ENCODE measurements at regions not wholly inside any gene's neighbourhood (a gene's known extent, or its start where the extent isn't known, plus 50 kb on each side); places are given as distances from the start of the nearest gene placed in this dataset.

GRCh38 chr20:41853806-41854205 lies 235.6 kb upstream of the CHD6 start:
- POLR2A ChIA-PET, result interaction anchor here (0.6 kb wide), 1 partner anchor 1970 kb away, joined by 3 read pairs; no protein-coding TSS in a partner anchor
- H3K9me3 Mint-ChIP-seq, result no peaks in the 10 kb centered on the region
- no peaks in the 10 kb centered on the region for H3K4me1 Mint-ChIP-seq
- no peak for DNase-seq
- H3K36me3 Mint-ChIP-seq (ENCODE audit: low read depth), result no peaks in the 10 kb centered on the region
- CTCF ChIA-PET, result no interaction called here
- no peak overlapping the region for H3K27ac Mint-ChIP-seq
- no peaks in the 10 kb centered on the region for H3K27me3 Mint-ChIP-seq
- H3K4me3 Mint-ChIP-seq, result no peak overlapping the region

DNA sequence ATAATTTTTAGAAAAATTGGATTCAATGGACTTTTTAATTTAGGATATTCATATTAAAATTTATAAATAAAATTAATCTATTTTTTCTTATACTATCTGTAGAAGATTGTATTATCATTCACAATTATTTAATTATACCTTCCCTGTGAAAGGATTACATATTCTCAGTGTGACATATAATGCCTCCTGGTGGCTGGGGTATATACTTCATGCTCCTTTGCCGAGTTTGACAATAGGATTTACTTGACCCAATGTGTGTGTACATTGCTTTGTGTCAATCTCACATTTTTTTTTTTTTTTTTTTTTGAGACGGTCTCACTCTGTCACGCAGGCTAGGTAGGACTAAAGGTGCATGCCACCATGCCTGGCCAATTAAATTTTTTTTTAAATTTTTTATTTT lies 230.0 kb upstream of the CHD6 start:
- no peaks in the 10 kb centered on the region for H3K4me1 Mint-ChIP-seq
- no peak overlapping the region for H3K4me3 Mint-ChIP-seq
- H3K36me3 Mint-ChIP-seq (ENCODE audit: low read depth), result no peaks in the 10 kb centered on the region
- ChIA-PET CTCF (interaction anchor here (0.6 kb wide), 1 partner anchor 416 kb away, joined by 7 read pairs; no protein-coding TSS in a partner anchor), POLR2A (no interaction called here)
- H3K27me3 Mint-ChIP-seq, result no peaks in the 10 kb centered on the region
- no peaks in the 10 kb centered on the region for H3K9me3 Mint-ChIP-seq
- no peak overlapping the region for H3K27ac Mint-ChIP-seq
- no peak for DNase-seq

GRCh38 chr20:41837669-41838224 lies 219.6 kb upstream of the CHD6 start:
- no peak overlapping the region for H3K4me3 Mint-ChIP-seq
- no peak overlapping the region for H3K27ac Mint-ChIP-seq
- no peaks in the 10 kb centered on the region for H3K27me3 Mint-ChIP-seq
- no peak for DNase-seq
- no peaks in the 10 kb centered on the region for H3K36me3 Mint-ChIP-seq (ENCODE audit: low read depth)
- H3K4me1 Mint-ChIP-seq, result no peaks in the 10 kb centered on the region
- ChIA-PET CTCF (no interaction called here), POLR2A (no interaction called here)
- H3K9me3 Mint-ChIP-seq, result no peaks in the 10 kb centered on the region

DNA sequence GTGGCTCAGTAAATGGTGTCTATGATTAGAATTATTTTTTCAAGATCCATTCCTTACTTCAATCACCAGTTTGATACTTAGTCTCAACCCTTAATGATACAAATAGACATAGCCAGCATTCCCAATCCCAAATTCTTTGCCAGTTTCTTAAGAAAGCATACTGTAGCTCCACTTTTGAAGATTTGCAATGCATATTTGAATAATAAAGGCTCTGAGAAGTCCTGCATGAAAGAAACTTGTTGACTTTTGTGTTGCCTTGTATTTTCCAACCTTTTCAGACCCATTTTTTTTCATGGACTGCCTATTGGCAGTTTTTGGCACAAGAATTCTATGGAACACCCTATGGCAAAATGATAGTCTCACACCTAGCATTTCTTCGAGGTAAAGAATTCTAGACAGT lies 215.6 kb upstream of the CHD6 start:
- ChIA-PET CTCF (no interaction called here), POLR2A (no interaction called here)
- Mint-ChIP-seq H3K4me1 (no peaks in the 10 kb centered on the region), H3K9me3 (no peaks in the 10 kb centered on the region), H3K4me3 (no peak overlapping the region), H3K27ac (no peak overlapping the region), H3K27me3 (no peaks in the 10 kb centered on the region), H3K36me3 (ENCODE audit: low read depth) (no peaks in the 10 kb centered on the region)
- no peak for DNase-seq

DNA sequence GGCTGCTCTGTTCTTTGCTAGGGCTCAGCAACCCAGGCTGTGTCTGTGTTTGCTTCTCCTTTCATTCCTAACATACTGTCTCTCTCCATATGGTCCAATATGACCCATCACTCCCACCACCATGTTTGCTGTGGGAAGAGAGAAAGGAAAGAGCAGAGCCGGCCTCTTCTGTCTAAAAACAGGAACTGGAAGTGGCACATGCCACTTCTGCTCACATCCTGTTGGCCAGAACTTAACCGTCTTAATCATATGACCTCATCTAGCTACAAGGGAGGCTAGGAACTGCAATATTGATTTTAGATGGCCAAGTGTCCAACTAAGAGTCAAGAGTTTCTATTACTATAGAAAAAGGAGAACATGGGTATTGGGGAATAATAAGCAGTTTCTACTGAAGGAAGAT lies 212.5 kb upstream of the CHD6 start:
- Mint-ChIP-seq H3K4me1 (no peaks in the 10 kb centered on the region), H3K36me3 (ENCODE audit: low read depth) (no peaks in the 10 kb centered on the region)
- CTCF ChIA-PET, result no interaction called here

DNA sequence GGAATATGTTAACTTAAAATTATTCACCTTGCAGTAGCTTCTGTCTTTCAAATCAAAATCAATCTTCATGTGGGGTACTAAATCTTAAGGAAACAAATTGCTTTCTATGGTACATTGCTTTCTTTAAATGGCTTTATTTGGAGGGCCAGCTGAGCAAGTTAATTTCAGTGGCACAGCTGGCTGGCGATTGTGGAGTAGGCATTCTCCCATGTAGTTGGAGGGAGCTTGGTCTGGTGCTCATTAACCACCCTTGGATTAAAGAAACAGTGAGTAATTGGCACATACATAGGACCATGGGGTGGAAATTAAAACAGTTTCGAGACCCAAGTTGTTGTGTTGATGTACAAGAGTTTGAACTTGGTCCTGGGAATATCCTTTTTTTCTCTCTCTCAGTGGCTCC lies 201.3 kb upstream of the CHD6 start:
- no peaks in the 10 kb centered on the region for H3K36me3 Mint-ChIP-seq (ENCODE audit: low read depth)
- no peak for DNase-seq
- H3K4me1 Mint-ChIP-seq, result no peaks in the 10 kb centered on the region
- ChIA-PET CTCF (no interaction called here), POLR2A (no interaction called here)
- no peaks in the 10 kb centered on the region for H3K9me3 Mint-ChIP-seq
- H3K4me3 Mint-ChIP-seq, result no peak overlapping the region
- no peak overlapping the region for H3K27ac Mint-ChIP-seq
- peaks cover under 1% of the 10 kb centered on the region for H3K27me3 Mint-ChIP-seq

More for the DNA sequence above, 212.5 kb upstream of the CHD6 start:
- no peaks in the 10 kb centered on the region for H3K27me3 Mint-ChIP-seq
- no peaks in the 10 kb centered on the region for H3K9me3 Mint-ChIP-seq
- POLR2A ChIA-PET, result no interaction called here
- H3K27ac Mint-ChIP-seq, result no peak overlapping the region
- no peak overlapping the region for H3K4me3 Mint-ChIP-seq
- no peak for DNase-seq

DNA sequence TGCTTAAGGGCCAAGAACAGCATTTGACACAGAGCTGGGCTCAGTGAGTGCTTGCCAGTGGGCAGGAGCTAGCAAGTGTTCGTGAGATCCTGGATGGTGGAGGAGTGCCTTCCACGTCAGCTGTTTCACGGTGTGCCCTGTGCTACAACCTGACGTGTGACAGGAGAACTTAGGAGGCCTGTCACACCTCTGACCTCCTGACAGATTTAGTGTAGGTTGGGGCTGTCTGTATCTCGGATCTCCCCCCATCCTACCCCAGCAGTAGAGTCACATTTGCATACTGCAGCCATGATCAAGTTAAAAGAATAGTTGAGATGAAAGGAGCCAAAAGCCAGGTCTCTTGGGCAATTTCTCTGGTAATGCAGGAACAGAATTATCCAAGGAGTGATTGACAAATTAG lies 200.8 kb upstream of the CHD6 start:
- DNase-seq, result no peak
- Mint-ChIP-seq H3K9me3 (no peaks in the 10 kb centered on the region), H3K4me3 (no peak overlapping the region), H3K27me3 (no peaks in the 10 kb centered on the region), H3K4me1 (no peaks in the 10 kb centered on the region), H3K36me3 (ENCODE audit: low read depth) (no peaks in the 10 kb centered on the region), H3K27ac (no peak overlapping the region)
- CTCF ChIA-PET, result no interaction called here
- POLR2A ChIA-PET, result no interaction called here

GRCh38 chr20:41818369-41818768 lies 200.2 kb upstream of the CHD6 start:
- no peak for DNase-seq
- H3K36me3 Mint-ChIP-seq (ENCODE audit: low read depth), result no peaks in the 10 kb centered on the region
- H3K4me3 Mint-ChIP-seq, result no peak overlapping the region
- no peak overlapping the region for H3K27ac Mint-ChIP-seq
- CTCF ChIA-PET, result no interaction called here
- no peaks in the 10 kb centered on the region for H3K27me3 Mint-ChIP-seq
- H3K4me1 Mint-ChIP-seq, result no peaks in the 10 kb centered on the region
- POLR2A ChIA-PET, result no interaction called here
- H3K9me3 Mint-ChIP-seq, result no peaks in the 10 kb centered on the region

GRCh38 chr20:41811456-41811855 lies 193.3 kb upstream of the CHD6 start:
- Mint-ChIP-seq H3K27me3 (no peaks in the 10 kb centered on the region), H3K9me3 (peaks cover 5% of the 10 kb centered on the region), H3K27ac (no peak overlapping the region), H3K36me3 (ENCODE audit: low read depth) (no peaks in the 10 kb centered on the region), H3K4me3 (no peak overlapping the region), H3K4me1 (no peaks in the 10 kb centered on the region)
- no peak for DNase-seq
- CTCF ChIA-PET, result no interaction called here
- POLR2A ChIA-PET, result no interaction called here

DNA sequence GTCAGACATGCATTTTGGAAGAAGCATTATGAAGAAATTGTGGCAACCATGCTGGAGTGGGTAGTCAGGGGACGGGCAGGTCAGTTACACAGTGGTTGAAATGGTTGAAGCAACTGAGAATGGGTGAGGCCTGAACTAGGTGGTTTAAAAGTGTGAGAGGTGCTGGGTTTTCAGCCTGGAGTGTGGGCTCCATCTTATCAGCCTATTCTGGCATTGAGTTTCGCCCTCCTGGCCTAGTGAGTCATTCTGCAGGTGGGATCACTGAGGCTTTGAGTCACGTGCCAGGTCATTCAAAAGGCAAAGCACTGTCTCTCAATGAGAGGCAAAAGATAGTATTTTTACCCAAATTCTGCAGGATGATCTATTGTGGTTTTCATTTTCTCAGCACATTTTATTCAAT lies 181.9 kb upstream of the CHD6 start:
- CTCF ChIA-PET, result no interaction called here
- no peak for DNase-seq
- Mint-ChIP-seq H3K27ac (no peak overlapping the region), H3K9me3 (no peaks in the 10 kb centered on the region), H3K4me1 (no peaks in the 10 kb centered on the region), H3K4me3 (no peak overlapping the region), H3K27me3 (no peaks in the 10 kb centered on the region), H3K36me3 (ENCODE audit: low read depth) (no peaks in the 10 kb centered on the region)
- POLR2A ChIA-PET, result no interaction called here

DNA sequence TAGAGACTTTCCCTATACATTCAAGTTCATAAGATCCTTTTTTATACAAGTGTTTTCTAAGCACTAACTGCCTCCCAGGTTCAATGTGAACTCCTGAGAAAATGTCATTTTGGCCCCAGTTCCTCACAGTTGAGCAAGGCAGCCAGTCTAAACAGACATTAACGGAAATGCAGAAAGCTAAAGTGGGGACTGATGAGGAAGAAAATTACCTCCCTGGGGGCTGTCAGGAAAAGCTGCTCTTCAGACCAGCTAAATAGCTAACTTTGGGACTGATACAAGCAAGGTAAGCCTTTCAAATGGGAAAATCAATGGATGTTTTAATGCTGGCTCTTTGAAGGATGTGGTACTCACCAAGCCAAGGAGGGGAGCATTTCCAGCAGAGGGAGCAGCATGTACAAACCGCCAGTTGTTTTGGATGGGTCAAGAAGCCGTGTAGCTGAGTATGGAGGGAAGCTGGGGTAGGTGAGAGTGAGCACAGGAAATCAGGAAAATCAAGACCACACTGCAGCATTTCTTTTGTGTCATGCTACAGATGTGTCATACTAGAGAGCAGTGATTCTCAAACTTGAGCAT lies 180.8 kb upstream of the CHD6 start:
- ChIA-PET POLR2A (no interaction called here), CTCF (no interaction called here)
- DNase-seq, result no peak
- no peaks in the 10 kb centered on the region for H3K27me3 Mint-ChIP-seq
- no peak overlapping the region for H3K4me3 Mint-ChIP-seq
- no peak overlapping the region for H3K27ac Mint-ChIP-seq
- no peaks in the 10 kb centered on the region for H3K36me3 Mint-ChIP-seq (ENCODE audit: low read depth)
- no peaks in the 10 kb centered on the region for H3K4me1 Mint-ChIP-seq
- no peaks in the 10 kb centered on the region for H3K9me3 Mint-ChIP-seq

DNA sequence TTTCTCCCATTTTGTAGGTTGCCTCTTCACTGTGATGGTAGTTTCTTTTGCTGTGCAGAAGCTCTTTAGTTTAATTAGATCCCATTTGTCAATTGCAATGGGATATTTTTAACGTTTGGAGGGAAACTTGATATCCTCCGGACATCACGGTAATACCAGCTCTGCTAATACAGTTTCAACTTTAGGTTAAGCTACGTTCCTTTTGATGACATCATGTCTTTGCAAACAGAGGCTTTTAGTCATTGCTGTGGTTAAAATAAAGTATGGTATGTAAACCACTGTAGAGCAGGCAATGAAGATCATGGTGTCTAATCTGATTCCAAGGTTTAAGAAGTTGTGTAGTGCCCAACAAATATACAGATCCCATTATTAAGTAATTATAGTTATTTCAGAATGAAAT lies 168.0 kb upstream of the CHD6 start:
- no peaks in the 10 kb centered on the region for H3K4me1 Mint-ChIP-seq
- no peaks in the 10 kb centered on the region for H3K9me3 Mint-ChIP-seq
- no peak overlapping the region for H3K4me3 Mint-ChIP-seq
- H3K27ac Mint-ChIP-seq, result no peak overlapping the region
- no peaks in the 10 kb centered on the region for H3K27me3 Mint-ChIP-seq
- CTCF ChIA-PET, result no interaction called here
- no peaks in the 10 kb centered on the region for H3K36me3 Mint-ChIP-seq (ENCODE audit: low read depth)
- POLR2A ChIA-PET, result no interaction called here
- no peak for DNase-seq

DNA sequence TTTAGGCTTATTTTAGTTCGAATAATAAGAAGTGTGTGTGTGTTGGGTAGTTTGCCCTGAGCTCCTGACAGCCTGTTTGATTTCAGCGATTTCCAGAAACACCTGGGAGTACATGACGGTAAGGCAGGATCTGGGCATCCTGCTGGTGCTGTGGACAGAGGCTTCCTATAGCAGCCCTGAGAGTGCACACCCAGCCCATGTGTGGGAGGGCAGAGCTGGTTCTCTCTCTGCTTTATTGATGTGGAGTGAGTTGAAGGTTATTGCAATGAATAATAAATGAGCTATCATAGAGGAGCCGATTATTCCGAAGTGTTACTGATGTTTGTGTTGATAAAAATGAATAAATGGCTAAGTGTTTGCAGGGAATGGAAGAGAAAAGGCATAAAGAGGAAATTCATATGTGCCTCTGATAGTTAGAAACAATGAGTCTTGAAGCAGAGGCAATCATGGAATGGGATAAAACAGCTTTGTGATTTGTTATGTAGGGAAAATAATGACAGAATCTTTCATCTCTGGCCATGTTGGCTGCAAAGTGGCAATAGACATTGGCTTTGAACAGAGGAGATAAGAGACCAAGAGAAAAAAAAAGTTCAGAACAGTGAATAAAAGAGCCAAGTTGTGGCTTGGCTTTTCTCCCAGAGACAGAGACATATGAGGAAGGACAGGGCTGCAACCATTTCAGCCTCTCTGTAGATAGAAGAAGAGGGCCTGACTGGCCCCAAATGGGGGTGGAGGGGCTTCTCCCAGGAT lies 166.2 kb upstream of the CHD6 start:
- no peak overlapping the region for H3K4me3 Mint-ChIP-seq
- H3K36me3 Mint-ChIP-seq (ENCODE audit: low read depth), result no peaks in the 10 kb centered on the region
- no peaks in the 10 kb centered on the region for H3K9me3 Mint-ChIP-seq
- H3K27me3 Mint-ChIP-seq, result no peaks in the 10 kb centered on the region
- ChIA-PET CTCF (no interaction called here), POLR2A (no interaction called here)
- H3K27ac Mint-ChIP-seq, result no peak overlapping the region
- no peaks in the 10 kb centered on the region for H3K4me1 Mint-ChIP-seq
- DNase-seq, result no peak

DNA sequence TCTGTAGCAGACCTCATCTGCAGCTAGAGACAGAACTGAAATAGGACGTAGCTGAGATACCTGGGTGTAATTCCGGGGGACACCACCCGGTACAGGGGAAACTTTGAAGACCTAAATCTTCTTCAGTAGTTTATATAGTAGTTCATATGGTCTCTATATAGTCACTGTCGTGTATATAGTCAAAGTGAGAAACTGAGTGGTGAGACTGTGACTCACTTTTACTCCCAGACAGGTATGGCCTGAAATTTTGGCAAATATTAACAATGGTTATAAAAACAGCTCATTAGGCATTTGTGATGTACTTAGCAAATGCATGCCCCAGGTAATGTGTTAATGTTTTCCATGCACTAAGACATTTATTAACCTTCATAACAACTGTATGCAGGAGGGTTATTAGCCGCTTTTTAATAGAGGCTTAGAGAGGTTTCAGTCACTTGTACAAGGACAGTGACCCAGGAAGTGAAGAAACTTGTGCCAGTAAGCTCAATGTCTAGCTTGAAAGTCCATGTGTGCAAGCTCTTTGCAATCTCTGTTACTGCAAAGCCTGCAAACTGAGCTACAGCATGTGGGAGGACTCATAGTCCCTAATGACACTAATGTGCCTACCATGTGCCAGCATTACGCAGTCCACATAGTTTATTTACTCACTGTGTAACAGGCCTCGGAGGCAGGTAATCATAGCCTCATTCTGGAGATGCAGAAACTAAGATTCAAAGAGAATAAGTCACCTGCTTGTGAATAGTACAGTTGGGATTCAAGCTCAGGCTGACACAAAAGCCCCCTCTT lies 165.4 kb upstream of the CHD6 start:
- Mint-ChIP-seq H3K4me3 (no peak overlapping the region), H3K27ac (no peak overlapping the region), H3K36me3 (ENCODE audit: low read depth) (no peaks in the 10 kb centered on the region), H3K4me1 (no peaks in the 10 kb centered on the region), H3K9me3 (no peaks in the 10 kb centered on the region), H3K27me3 (no peaks in the 10 kb centered on the region)
- CTCF ChIA-PET, result no interaction called here
- POLR2A ChIA-PET, result no interaction called here
- no peak for DNase-seq
